H1 (cell line): ENCODE measurements at regions not wholly inside any gene's neighbourhood (a gene's known extent, or its start where the extent isn't known, plus 50 kb on each side); places are given as distances from the start of the nearest gene placed in this dataset.

Experiments used
- CHD7 ChIP-seq: fragments of 300-600 bp; sonication (generic); IDR thresholded peaks from 2 replicates; pipeline ENCODE4 v1.7.1; 2012; ENCODE audit warnings: low read length, moderate library complexity, mild to moderate bottlenecking, inconsistent platforms; ENCODE audit not compliant: insufficient replicate concordance
- MAX ChIP-seq: IDR thresholded peaks from 2 replicates; pipeline ENCODE4 v1.6.1; 2012; ENCODE audit warnings: inconsistent platforms
- RNF2 ChIP-seq: fragments of 200-900, 300-1000 bp; sonication (generic); IDR thresholded peaks from 2 replicates; pipeline ENCODE4 v1.7.1; 2016; ENCODE audit warnings: borderline replicate concordance, low read depth, mild to moderate bottlenecking, antibody characterized with exemption, low read length; ENCODE audit not compliant: poor library complexity, severe bottlenecking; ENCODE audit errors: missing control alignments
- SIRT6 ChIP-seq: IDR thresholded peaks from one replicate; pipeline ENCODE4 v1.7.1; 2012; ENCODE audit warnings: low read length, inconsistent platforms

GRCh38 chr12:81942594-81942993 lies 183.4 kb upstream of the PPFIA2 start (continued):
- TF ChIP-seq CHD7 (no peak), SIRT6 (no peak), MAX (no peak), RNF2 (no peak)
